ENCODE measurements at regions not wholly inside any gene's neighbourhood (a gene's known extent, or its start where the extent isn't known, plus 50 kb on each side); places are given as distances from the start of the nearest gene placed in this dataset.

DNA sequence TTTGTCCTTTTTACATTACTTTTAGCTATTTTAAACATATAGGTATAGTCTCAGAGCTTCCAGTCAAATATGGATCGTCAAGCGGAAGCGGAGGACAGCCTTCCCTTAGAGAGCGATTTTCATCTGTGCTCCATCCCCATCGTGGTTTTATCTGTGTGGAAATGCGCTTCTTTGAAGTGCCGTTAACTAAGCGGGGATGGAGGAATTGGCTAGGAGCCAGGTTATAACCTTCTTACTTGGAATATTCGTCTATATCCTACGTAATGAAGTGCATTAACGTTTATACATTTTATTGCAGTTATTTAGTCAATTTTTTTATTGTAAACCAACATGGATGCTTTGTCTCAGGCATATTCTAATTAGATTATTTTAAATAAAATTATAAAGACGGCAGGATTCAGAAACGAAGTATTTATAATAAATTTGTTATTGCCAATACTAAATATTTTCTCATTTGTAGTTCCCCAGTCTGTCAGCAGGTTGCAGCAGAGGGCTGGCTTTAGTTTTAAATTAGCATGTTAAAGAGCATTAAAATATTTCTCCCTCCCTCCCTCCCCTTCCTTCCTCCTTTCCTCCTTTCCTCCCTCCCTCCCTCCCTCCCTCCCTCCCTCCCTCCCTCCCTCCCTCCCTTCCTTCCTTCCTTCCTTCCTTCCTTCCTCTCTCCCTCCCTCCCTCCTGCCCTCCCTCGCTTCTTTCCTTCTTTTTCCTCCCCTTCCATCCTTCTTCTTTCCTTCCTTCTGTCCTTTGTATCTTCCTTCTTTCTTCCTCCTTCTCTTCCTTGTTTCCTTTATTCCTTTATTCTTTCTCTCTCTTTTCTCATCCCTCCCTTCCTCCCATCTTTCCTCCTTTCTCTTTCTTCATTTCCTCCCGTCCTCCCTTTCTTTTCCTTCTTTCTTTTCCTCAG, 80.6 kb upstream of the DOCK10 start:
- 100% methylated on average over 1 of the region's 15 CpGs for WGBS (ENCODE audit: extremely low coverage, insufficient coverage, low lambda C conversion rate)
- Histone ChIP-seq H4K8ac (ENCODE audit: low read depth, low read length) (no peak overlapping the region), H3K9ac (ENCODE audit: low read length) (no peak overlapping the region), H2BK15ac (replicated peaks; ENCODE audit: low read depth) (no peak overlapping the region), H3K4me1 (ENCODE audit: control insufficient read depth, low read depth, low read length) (no peaks in the 10 kb centered on the region), H2AK5ac (ENCODE audit: low read length) (no peak overlapping the region), H2BK120ac (ENCODE audit: low read depth, low read length) (no peak overlapping the region), H3K36me3 (ENCODE audit: control insufficient read depth, insufficient read depth, low read length) (no peaks in the 10 kb centered on the region), H3K4me3 (ENCODE audit: low read length) (no peak overlapping the region), H3K4ac (ENCODE audit: low read depth, low read length) (peak overlapping the region; percentile 2), H3K4me2 (ENCODE audit: low read length) (no peak overlapping the region), H3K79me1 (ENCODE audit: low read length) (no peaks in the 10 kb centered on the region), H3K56ac (ENCODE audit: low read length) (no peak overlapping the region), H3K27ac (ENCODE audit: low read depth, low read length) (no peak overlapping the region), H3K79me2 (ENCODE audit: control insufficient read depth, insufficient read depth, low read length) (no peaks in the 10 kb centered on the region), H3K23ac (ENCODE audit: low read length) (no peak overlapping the region), H4K5ac (ENCODE audit: low read length) (no peak overlapping the region), H3K27me3 (ENCODE audit: insufficient read depth, low read length, poor library complexity) (no peaks in the 10 kb centered on the region), H3K18ac (ENCODE audit: low read length) (no peak overlapping the region), H2BK5ac (ENCODE audit: low read length) (no peak overlapping the region)
- peak; percentile 10 for DNase-seq

DNA sequence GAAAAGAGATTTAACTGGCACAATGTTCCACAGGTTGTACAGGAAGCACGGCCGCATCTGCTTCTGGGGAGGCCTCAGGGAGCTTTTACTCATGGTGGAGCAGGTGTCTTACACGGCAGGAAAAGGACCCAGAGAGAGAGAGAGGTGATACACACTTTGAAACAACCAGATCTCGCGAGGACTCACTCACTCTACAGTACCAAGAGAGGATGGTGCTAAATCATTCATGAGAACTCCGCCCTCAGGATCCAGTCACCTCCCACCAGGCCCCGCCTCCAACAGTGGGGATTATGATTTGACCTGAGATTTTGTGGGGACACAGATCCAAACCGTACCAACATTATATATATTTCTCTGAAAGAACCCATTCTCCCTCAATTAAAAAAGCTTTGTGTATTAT, 79.7 kb upstream of the DOCK10 start:
- Histone ChIP-seq H4K8ac (ENCODE audit: low read depth, low read length) (no peak overlapping the region), H3K56ac (ENCODE audit: low read length) (no peak overlapping the region), H2BK15ac (replicated peaks; ENCODE audit: low read depth) (no peak overlapping the region), H3K18ac (ENCODE audit: low read length) (no peak overlapping the region), H3K4me2 (ENCODE audit: low read length) (no peak overlapping the region), H3K79me2 (ENCODE audit: control insufficient read depth, insufficient read depth, low read length) (no peaks in the 10 kb centered on the region), H3K27ac (ENCODE audit: low read depth, low read length) (no peak overlapping the region), H2AK5ac (ENCODE audit: low read length) (no peak overlapping the region), H3K23ac (ENCODE audit: low read length) (no peak overlapping the region), H3K36me3 (ENCODE audit: control insufficient read depth, insufficient read depth, low read length) (no peaks in the 10 kb centered on the region), H3K27me3 (ENCODE audit: insufficient read depth, low read length, poor library complexity) (no peaks in the 10 kb centered on the region), H3K4me3 (ENCODE audit: low read length) (no peak overlapping the region), H3K9ac (ENCODE audit: low read length) (no peak overlapping the region), H3K79me1 (ENCODE audit: low read length) (no peaks in the 10 kb centered on the region), H4K5ac (ENCODE audit: low read length) (no peak overlapping the region), H3K4ac (ENCODE audit: low read depth, low read length) (no peak overlapping the region), H2BK5ac (ENCODE audit: low read length) (no peak overlapping the region), H2BK120ac (ENCODE audit: low read depth, low read length) (no peak overlapping the region), H3K4me1 (ENCODE audit: control insufficient read depth, low read depth, low read length) (no peaks in the 10 kb centered on the region)
- no CpG with 5 or more reads among the region's 8 CpGs for WGBS (ENCODE audit: extremely low coverage, insufficient coverage, low lambda C conversion rate)
- peak; percentile 11 for DNase-seq

DNA sequence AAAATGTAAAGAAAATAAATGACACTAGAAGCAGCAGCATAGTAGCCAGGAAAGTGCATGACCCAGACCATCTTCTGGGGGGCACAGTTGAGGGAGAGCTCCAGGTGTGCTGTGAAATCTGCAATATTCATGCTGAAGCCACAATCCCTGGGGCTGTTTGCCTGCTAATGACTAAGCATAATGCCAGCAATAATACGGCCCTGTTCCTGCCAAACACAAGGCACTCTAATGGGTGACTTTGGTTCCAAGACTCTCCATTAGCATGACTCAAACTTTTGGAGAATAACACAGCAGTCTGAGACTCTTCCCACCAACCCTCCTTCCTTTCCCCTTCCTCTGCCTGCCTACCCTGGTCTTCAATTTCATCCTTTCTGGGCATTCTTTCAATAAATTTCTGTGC, 77.9 kb upstream of the DOCK10 start:
- peak; percentile 16 for DNase-seq
- Histone ChIP-seq H2BK15ac (replicated peaks; ENCODE audit: low read depth) (no peak overlapping the region), H4K8ac (ENCODE audit: low read depth, low read length) (no peak overlapping the region), H3K23ac (ENCODE audit: low read length) (no peak overlapping the region), H3K18ac (ENCODE audit: low read length) (no peak overlapping the region), H3K4ac (ENCODE audit: low read depth, low read length) (no peak overlapping the region), H2BK5ac (ENCODE audit: low read length) (no peak overlapping the region), H2BK120ac (ENCODE audit: low read depth, low read length) (no peak overlapping the region), H3K36me3 (ENCODE audit: control insufficient read depth, insufficient read depth, low read length) (no peaks in the 10 kb centered on the region), H3K9ac (ENCODE audit: low read length) (no peak overlapping the region), H3K79me1 (ENCODE audit: low read length) (no peaks in the 10 kb centered on the region), H4K5ac (ENCODE audit: low read length) (no peak overlapping the region), H3K27me3 (ENCODE audit: insufficient read depth, low read length, poor library complexity) (no peaks in the 10 kb centered on the region), H3K79me2 (ENCODE audit: control insufficient read depth, insufficient read depth, low read length) (no peaks in the 10 kb centered on the region), H3K27ac (ENCODE audit: low read depth, low read length) (no peak overlapping the region), H3K56ac (ENCODE audit: low read length) (no peak overlapping the region), H3K4me1 (ENCODE audit: control insufficient read depth, low read depth, low read length) (no peaks in the 10 kb centered on the region), H3K4me2 (ENCODE audit: low read length) (no peak overlapping the region), H2AK5ac (ENCODE audit: low read length) (no peak overlapping the region), H3K4me3 (ENCODE audit: low read length) (no peak overlapping the region)
- no CpG with 5 or more reads among the region's 1 CpG for WGBS (ENCODE audit: extremely low coverage, insufficient coverage, low lambda C conversion rate)

DNA sequence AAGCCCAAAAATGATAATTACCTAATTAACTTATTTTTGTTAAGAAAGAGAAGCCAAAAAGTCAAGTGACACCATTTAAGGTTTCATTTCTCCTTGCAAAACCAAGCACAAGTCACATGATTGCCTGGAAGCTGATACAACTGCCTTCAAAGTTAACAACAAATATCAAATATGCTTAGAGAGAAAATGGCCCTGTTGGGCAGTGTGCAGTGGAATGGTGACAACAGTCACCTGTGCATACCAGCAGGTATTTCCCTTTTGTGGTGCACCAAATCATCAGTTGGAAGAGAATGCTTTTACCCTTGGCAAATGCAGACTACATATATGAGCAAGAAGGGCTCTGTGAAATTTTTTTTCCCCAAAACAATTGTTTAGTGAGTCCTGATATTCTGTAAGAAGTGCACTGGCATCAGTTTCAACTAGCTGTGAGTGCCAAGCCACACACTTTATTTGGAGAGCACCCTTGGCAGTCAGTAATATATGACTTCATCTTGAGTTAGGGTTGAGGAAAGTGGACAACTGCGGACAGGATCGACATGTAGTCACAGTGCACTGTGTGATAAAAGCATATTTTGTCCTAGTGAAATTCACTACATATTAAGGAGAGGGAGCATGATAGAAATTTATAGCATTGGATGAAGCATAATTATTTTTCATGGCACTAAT, 74.9 kb upstream of the DOCK10 start:
- H2AK5ac ChIP-seq (ENCODE audit: low read length) = no peak overlapping the region

DNA sequence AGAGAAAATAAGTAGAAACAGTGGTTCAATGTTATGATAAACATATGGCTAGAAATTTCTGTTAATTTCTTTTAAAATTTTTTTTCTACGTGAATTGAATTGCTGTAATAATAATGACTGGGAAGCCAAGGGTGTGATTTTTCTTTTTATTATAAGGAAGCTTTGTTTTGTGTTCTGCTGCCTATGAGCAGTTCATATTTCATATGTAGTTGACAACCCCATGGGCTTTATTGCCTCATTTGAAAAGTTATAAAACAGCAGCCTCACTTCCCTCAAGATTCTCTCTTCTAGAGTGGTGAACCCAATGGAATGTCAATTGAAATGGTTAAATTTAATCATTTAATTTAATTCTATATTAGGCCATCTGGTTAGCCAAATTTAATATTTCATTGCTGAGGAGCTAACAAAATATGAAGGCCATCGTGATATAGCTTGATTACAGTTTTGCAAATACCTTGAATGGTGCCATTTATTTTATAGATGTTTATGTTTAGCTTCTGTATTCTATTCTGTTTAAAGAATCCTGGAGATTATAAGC, 72.6 kb upstream of the DOCK10 start:
- no peak overlapping the region for H3K18ac ChIP-seq (ENCODE audit: low read length)

More for the DNA sequence above, 74.9 kb upstream of the DOCK10 start:
- no peak for DNase-seq
- H2BK5ac ChIP-seq (ENCODE audit: low read length) = no peak overlapping the region
- H3K4me1 ChIP-seq (ENCODE audit: control insufficient read depth, low read depth, low read length) = no peaks in the 10 kb centered on the region
- H3K27me3 ChIP-seq (ENCODE audit: insufficient read depth, low read length, poor library complexity) = no peaks in the 10 kb centered on the region
- H3K4me3 ChIP-seq (ENCODE audit: low read length) = no peak overlapping the region
- no CpG with 5 or more reads among the region's 2 CpGs for WGBS (ENCODE audit: extremely low coverage, insufficient coverage, low lambda C conversion rate)
- no peak overlapping the region for H3K9ac ChIP-seq (ENCODE audit: low read length)
- no peaks in the 10 kb centered on the region for H3K79me2 ChIP-seq (ENCODE audit: control insufficient read depth, insufficient read depth, low read length)
- H3K79me1 ChIP-seq (ENCODE audit: low read length) = no peaks in the 10 kb centered on the region
- H2BK120ac ChIP-seq (ENCODE audit: low read depth, low read length) = no peak overlapping the region
- H4K8ac ChIP-seq (ENCODE audit: low read depth, low read length) = no peak overlapping the region
- H3K36me3 ChIP-seq (ENCODE audit: control insufficient read depth, insufficient read depth, low read length) = no peaks in the 10 kb centered on the region
- no peak overlapping the region for H2BK15ac ChIP-seq (replicated peaks; ENCODE audit: low read depth)
- H3K4me2 ChIP-seq (ENCODE audit: low read length) = no peak overlapping the region
- no peak overlapping the region for H3K4ac ChIP-seq (ENCODE audit: low read depth, low read length)
- no peak overlapping the region for H3K27ac ChIP-seq (ENCODE audit: low read depth, low read length)
- no peak overlapping the region for H4K5ac ChIP-seq (ENCODE audit: low read length)
- no peak overlapping the region for H3K56ac ChIP-seq (ENCODE audit: low read length)
- H3K23ac ChIP-seq (ENCODE audit: low read length) = no peak overlapping the region
- H3K18ac ChIP-seq (ENCODE audit: low read length) = no peak overlapping the region

More for the DNA sequence above, 72.6 kb upstream of the DOCK10 start:
- H2BK120ac ChIP-seq (ENCODE audit: low read depth, low read length) = no peak overlapping the region
- WGBS (ENCODE audit: extremely low coverage, insufficient coverage, low lambda C conversion rate) = no CpG with 5 or more reads among the region's 2 CpGs
- H2BK15ac ChIP-seq (replicated peaks; ENCODE audit: low read depth) = no peak overlapping the region
- no peak overlapping the region for H3K23ac ChIP-seq (ENCODE audit: low read length)
- H3K4ac ChIP-seq (ENCODE audit: low read depth, low read length) = no peak overlapping the region
- DNase-seq = no peak
- H3K9ac ChIP-seq (ENCODE audit: low read length) = no peak overlapping the region
- no peaks in the 10 kb centered on the region for H3K79me2 ChIP-seq (ENCODE audit: control insufficient read depth, insufficient read depth, low read length)
- no peak overlapping the region for H3K4me2 ChIP-seq (ENCODE audit: low read length)
- H3K4me3 ChIP-seq (ENCODE audit: low read length) = no peak overlapping the region
- no peak overlapping the region for H2BK5ac ChIP-seq (ENCODE audit: low read length)
- no peaks in the 10 kb centered on the region for H3K27me3 ChIP-seq (ENCODE audit: insufficient read depth, low read length, poor library complexity)
- no peaks in the 10 kb centered on the region for H3K79me1 ChIP-seq (ENCODE audit: low read length)
- H2AK5ac ChIP-seq (ENCODE audit: low read length) = no peak overlapping the region
- H3K56ac ChIP-seq (ENCODE audit: low read length) = no peak overlapping the region
- no peaks in the 10 kb centered on the region for H3K36me3 ChIP-seq (ENCODE audit: control insufficient read depth, insufficient read depth, low read length)
- H3K4me1 ChIP-seq (ENCODE audit: control insufficient read depth, low read depth, low read length) = no peaks in the 10 kb centered on the region
- no peak overlapping the region for H4K8ac ChIP-seq (ENCODE audit: low read depth, low read length)
- H3K27ac ChIP-seq (ENCODE audit: low read depth, low read length) = no peak overlapping the region
- no peak overlapping the region for H4K5ac ChIP-seq (ENCODE audit: low read length)

Measured in mesendoderm (in vitro differentiated cells).